ENCODE measurements at regions not wholly inside any gene's neighbourhood (a gene's known extent, or its start where the extent isn't known, plus 50 kb on each side); places are given as distances from the start of the nearest gene placed in this dataset.

- DNase-seq (ENCODE audit: low spot score), result no peak
- no peak for TF ChIP-seq CTCF (IDR thresholded peaks at IDR 0.05; ENCODE audit: extremely low read depth, insufficient read depth, missing control alignments)
- in situ Hi-C loops (cut with MboI; ENCODE audit: low pct_unique_long_range_greater_than_20kb, low sequenced_read_pairs, unreplicated experiment), result no loop called here
Observed at GRCh38 chr12:13718271-13718670, 263.1 kb downstream of the GRIN2B start.

GRCh38 chr12:13716119-13716518, 265.3 kb downstream of the GRIN2B start:
- TF ChIP-seq CTCF (IDR thresholded peaks at IDR 0.05; ENCODE audit: extremely low read depth, insufficient read depth, missing control alignments), result no peak
- DNase-seq (ENCODE audit: low spot score), result no peak
- in situ Hi-C loops (cut with MboI; ENCODE audit: low pct_unique_long_range_greater_than_20kb, low sequenced_read_pairs, unreplicated experiment), result no loop called here

- TF ChIP-seq CTCF (IDR thresholded peaks at IDR 0.05; ENCODE audit: extremely low read depth, insufficient read depth, missing control alignments), result no peak
- DNase-seq (ENCODE audit: low spot score), result no peak
- in situ Hi-C loops (cut with MboI; ENCODE audit: low pct_unique_long_range_greater_than_20kb, low sequenced_read_pairs, unreplicated experiment), result no loop called here
Observed at GRCh38 chr12:13713556-13714410, 267.6 kb downstream of the GRIN2B start.

- in situ Hi-C loops (cut with MboI; ENCODE audit: low pct_unique_long_range_greater_than_20kb, low sequenced_read_pairs, unreplicated experiment), result no loop called here
- no peak for TF ChIP-seq CTCF (IDR thresholded peaks at IDR 0.05; ENCODE audit: extremely low read depth, insufficient read depth, missing control alignments)
- no peak for DNase-seq (ENCODE audit: low spot score)
Observed at GRCh38 chr12:13707829-13708228, 273.6 kb downstream of the GRIN2B start.

GRCh38 chr12:13702381-13702780, 279.0 kb downstream of the GRIN2B start:
- DNase-seq (ENCODE audit: low spot score), result no peak
- TF ChIP-seq CTCF (IDR thresholded peaks at IDR 0.05; ENCODE audit: extremely low read depth, insufficient read depth, missing control alignments), result no peak
- in situ Hi-C loops (cut with MboI; ENCODE audit: low pct_unique_long_range_greater_than_20kb, low sequenced_read_pairs, unreplicated experiment), result no loop called here

GRCh38 chr12:13701502-13701901, 279.9 kb downstream of the GRIN2B start:
- in situ Hi-C loops (cut with MboI; ENCODE audit: low pct_unique_long_range_greater_than_20kb, low sequenced_read_pairs, unreplicated experiment), result no loop called here
- no peak for TF ChIP-seq CTCF (IDR thresholded peaks at IDR 0.05; ENCODE audit: extremely low read depth, insufficient read depth, missing control alignments)

More at GRCh38 chr12:13701502-13701901, 279.9 kb downstream of the GRIN2B start:
- no peak for DNase-seq (ENCODE audit: low spot score)

Measured in GM13977 (cell line).